ENCODE measurements at regions not wholly inside any gene's neighbourhood (a gene's known extent, or its start where the extent isn't known, plus 50 kb on each side); places are given as distances from the start of the nearest gene placed in this dataset.

GRCh38 chr13:58542530-58542929 lies 911.0 kb downstream of the PCDH17 start:
- no peak for TF ChIP-seq POLR2AphosphoS5 (IDR thresholded peaks at IDR 0.05; ENCODE audit: low read depth, low read length)
- DNase-seq (ENCODE audit: insufficient read length) (no peak), FAIRE-seq (no peak)

- TF ChIP-seq TAF1 (IDR thresholded peaks at IDR 0.05; ENCODE audit: borderline replicate concordance, low read depth, low read length), result no peak
- no peak for TF ChIP-seq POLR2A (IDR thresholded peaks at IDR 0.05; ENCODE audit: low read depth, low read length)
- no peak for TF ChIP-seq POLR2AphosphoS5 (IDR thresholded peaks at IDR 0.05; ENCODE audit: low read depth, low read length)
- no peak for DNase-seq (ENCODE audit: insufficient read length)
- no peak for FAIRE-seq
These were observed 915.9 kb downstream of the PCDH17 start for GRCh38 chr13:58547419-58547818.

- TF ChIP-seq TAF1 (IDR thresholded peaks at IDR 0.05; ENCODE audit: borderline replicate concordance, low read depth, low read length) (no peak), POLR2A (IDR thresholded peaks at IDR 0.05; ENCODE audit: low read depth, low read length) (no peak)
- no peak for FAIRE-seq
- no peak for DNase-seq (ENCODE audit: insufficient read length)
These were observed 934.6 kb downstream of the PCDH17 start for GRCh38 chr13:58566176-58566575.

- no peak for DNase-seq (ENCODE audit: insufficient read length)
- TF ChIP-seq POLR2AphosphoS5 (IDR thresholded peaks at IDR 0.05; ENCODE audit: low read depth, low read length) (no peak), TAF1 (IDR thresholded peaks at IDR 0.05; ENCODE audit: borderline replicate concordance, low read depth, low read length) (no peak)
These were observed 942.2 kb downstream of the PCDH17 start for GRCh38 chr13:58573743-58574142.

GRCh38 chr13:58574791-58575190 lies 943.2 kb downstream of the PCDH17 start:
- TF ChIP-seq POLR2AphosphoS5 (IDR thresholded peaks at IDR 0.05; ENCODE audit: low read depth, low read length), result no peak
- TF ChIP-seq POLR2A (IDR thresholded peaks at IDR 0.05; ENCODE audit: low read depth, low read length), result no peak
- no peak for TF ChIP-seq TAF1 (IDR thresholded peaks at IDR 0.05; ENCODE audit: borderline replicate concordance, low read depth, low read length)
- no peak for FAIRE-seq

More at GRCh38 chr13:58573743-58574142, 942.2 kb downstream of the PCDH17 start:
- FAIRE-seq, result no peak

GRCh38 chr13:58579468-58579867 lies 947.9 kb downstream of the PCDH17 start:
- FAIRE-seq (no peak), DNase-seq (ENCODE audit: insufficient read length) (no peak)
- TF ChIP-seq POLR2A (IDR thresholded peaks at IDR 0.05; ENCODE audit: low read depth, low read length) (no peak), POLR2AphosphoS5 (IDR thresholded peaks at IDR 0.05; ENCODE audit: low read depth, low read length) (no peak), TAF1 (IDR thresholded peaks at IDR 0.05; ENCODE audit: borderline replicate concordance, low read depth, low read length) (no peak)

More at GRCh38 chr13:58574791-58575190, 943.2 kb downstream of the PCDH17 start:
- no peak for DNase-seq (ENCODE audit: insufficient read length)

- no peak for FAIRE-seq
- no peak for DNase-seq (ENCODE audit: insufficient read length)
- TF ChIP-seq POLR2AphosphoS5 (IDR thresholded peaks at IDR 0.05; ENCODE audit: low read depth, low read length) (no peak), POLR2A (IDR thresholded peaks at IDR 0.05; ENCODE audit: low read depth, low read length) (no peak), TAF1 (IDR thresholded peaks at IDR 0.05; ENCODE audit: borderline replicate concordance, low read depth, low read length) (no peak)
These were observed 952.4 kb downstream of the PCDH17 start for GRCh38 chr13:58583966-58584365.

- DNase-seq (ENCODE audit: insufficient read length) (no peak), FAIRE-seq (no peak)
- TF ChIP-seq TAF1 (IDR thresholded peaks at IDR 0.05; ENCODE audit: borderline replicate concordance, low read depth, low read length) (no peak), POLR2AphosphoS5 (IDR thresholded peaks at IDR 0.05; ENCODE audit: low read depth, low read length) (no peak), POLR2A (IDR thresholded peaks at IDR 0.05; ENCODE audit: low read depth, low read length) (no peak)
These were observed 953.1 kb downstream of the PCDH17 start for GRCh38 chr13:58584610-58585009.

GRCh38 chr13:58587183-58587582 lies 955.6 kb downstream of the PCDH17 start:
- FAIRE-seq (no peak), DNase-seq (ENCODE audit: insufficient read length) (no peak)
- no peak for TF ChIP-seq POLR2AphosphoS5 (IDR thresholded peaks at IDR 0.05; ENCODE audit: low read depth, low read length)
- TF ChIP-seq POLR2A (IDR thresholded peaks at IDR 0.05; ENCODE audit: low read depth, low read length), result no peak
- no peak for TF ChIP-seq TAF1 (IDR thresholded peaks at IDR 0.05; ENCODE audit: borderline replicate concordance, low read depth, low read length)

- TF ChIP-seq TAF1 (IDR thresholded peaks at IDR 0.05; ENCODE audit: borderline replicate concordance, low read depth, low read length) (no peak), POLR2AphosphoS5 (IDR thresholded peaks at IDR 0.05; ENCODE audit: low read depth, low read length) (no peak), POLR2A (IDR thresholded peaks at IDR 0.05; ENCODE audit: low read depth, low read length) (no peak)
- FAIRE-seq, result no peak
- no peak for DNase-seq (ENCODE audit: insufficient read length)
These were observed 960.5 kb downstream of the PCDH17 start for GRCh38 chr13:58592052-58592451.

GRCh38 chr13:58592786-58593185 lies 961.2 kb downstream of the PCDH17 start:
- FAIRE-seq (no peak), DNase-seq (ENCODE audit: insufficient read length) (no peak)
- no peak for TF ChIP-seq POLR2A (IDR thresholded peaks at IDR 0.05; ENCODE audit: low read depth, low read length)

GRCh38 chr13:58594747-58595600 lies 963.4 kb downstream of the PCDH17 start:
- no peak for DNase-seq (ENCODE audit: insufficient read length)
- no peak for FAIRE-seq
- no peak for TF ChIP-seq POLR2AphosphoS5 (IDR thresholded peaks at IDR 0.05; ENCODE audit: low read depth, low read length)
- no peak for TF ChIP-seq POLR2A (IDR thresholded peaks at IDR 0.05; ENCODE audit: low read depth, low read length)
- TF ChIP-seq TAF1 (IDR thresholded peaks at IDR 0.05; ENCODE audit: borderline replicate concordance, low read depth, low read length), result no peak

Data from GM12892 (cell line).